GM21737 (cell line): ENCODE measurements at regions not wholly inside any gene's neighbourhood (a gene's known extent, or its start where the extent isn't known, plus 50 kb on each side); places are given as distances from the start of the nearest gene placed in this dataset.
"Not testable (repeated sequence)": the region's sequence is repeated elsewhere in the genome, so short reads cannot be mapped to it uniquely, and the experiment has no call there.

Experiments
- ATAC-seq: cut with Tn5 transposase; IDR thresholded peaks from one replicate; pipeline ENCODE4 v1.9.1; 2021; ENCODE audit warnings: mild to moderate bottlenecking, moderate library complexity; ENCODE audit not compliant: unreplicated experiment

DNA sequence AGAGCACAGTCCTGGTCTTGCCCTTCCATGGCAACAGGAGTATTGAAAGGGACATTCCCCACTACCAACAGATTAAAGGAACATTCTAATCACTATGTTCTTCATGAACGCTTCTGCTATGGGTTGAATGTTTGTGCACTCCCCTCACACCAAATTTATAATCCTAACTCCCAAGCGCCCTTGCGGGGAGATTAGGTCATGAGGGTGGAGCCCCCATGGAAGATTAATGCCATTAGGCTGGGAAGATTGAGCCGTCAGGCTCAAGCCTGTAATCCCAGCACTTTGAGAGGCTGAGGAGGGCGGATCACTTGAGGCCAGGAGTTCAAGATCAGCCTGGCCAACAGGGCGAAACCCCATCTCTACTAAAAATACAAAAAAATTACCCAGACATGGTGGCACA, 538.8 kb upstream of the CADM1 start:
- ATAC-seq: not testable (repeated sequence)

- no peak for ATAC-seq
Measured at GRCh38 chr11:116042146-116042545, 537.9 kb upstream of the CADM1 start.

DNA sequence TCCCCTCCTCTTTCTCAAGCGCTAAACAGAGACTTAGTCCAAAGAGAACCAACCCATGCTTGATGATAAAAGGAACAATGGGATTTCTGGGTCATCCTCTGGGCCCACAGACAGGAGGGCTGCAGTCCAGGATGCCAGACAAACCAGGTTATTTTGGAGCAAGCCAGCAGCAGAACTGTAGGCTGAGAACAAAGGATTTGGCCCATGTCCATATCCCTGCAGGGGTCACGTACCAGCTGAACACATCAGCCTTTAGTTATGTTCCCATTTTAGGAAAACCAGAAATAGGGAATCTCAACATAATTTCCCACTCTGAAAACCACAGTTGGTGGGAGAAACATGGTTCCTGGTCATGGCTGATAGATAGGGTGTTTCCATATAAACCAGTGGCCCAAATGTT, 533.6 kb upstream of the CADM1 start:
- ATAC-seq: no peak

GRCh38 chr11:116035977-116036376, 531.8 kb upstream of the CADM1 start:
- ATAC-seq: no peak

- ATAC-seq: no peak
Measured at GRCh38 chr11:116033931-116034553, 529.8 kb upstream of the CADM1 start.

DNA sequence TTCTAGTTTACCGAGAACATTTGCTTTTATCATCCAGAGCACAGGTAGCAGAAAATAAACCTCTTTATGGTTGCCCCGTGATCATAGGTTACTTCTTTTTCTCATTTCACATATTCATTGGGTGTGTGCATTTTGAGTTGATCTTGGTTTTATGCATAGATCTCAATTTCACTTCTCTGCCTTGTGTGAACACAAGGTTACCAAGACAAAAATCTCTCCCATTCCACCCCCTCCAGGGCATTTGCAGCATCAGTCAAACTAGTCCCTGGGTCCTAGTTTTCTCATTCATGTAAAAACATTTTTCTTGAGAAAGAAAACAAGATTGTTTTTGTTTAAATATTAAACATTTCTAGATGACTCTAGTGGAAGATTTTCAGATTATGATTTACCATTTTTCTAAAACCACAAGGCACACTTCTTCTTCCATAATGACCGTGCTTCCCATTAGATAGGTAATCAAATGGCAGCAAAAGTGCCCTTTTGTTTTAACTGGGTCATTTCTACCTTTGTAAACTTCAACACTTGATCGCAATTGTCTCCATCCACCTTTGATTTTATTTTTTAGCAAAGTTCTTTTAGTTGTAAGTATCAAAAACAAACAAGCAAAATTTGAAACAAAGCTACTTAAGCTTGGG, 526.6 kb upstream of the CADM1 start:
- ATAC-seq: no peak

DNA sequence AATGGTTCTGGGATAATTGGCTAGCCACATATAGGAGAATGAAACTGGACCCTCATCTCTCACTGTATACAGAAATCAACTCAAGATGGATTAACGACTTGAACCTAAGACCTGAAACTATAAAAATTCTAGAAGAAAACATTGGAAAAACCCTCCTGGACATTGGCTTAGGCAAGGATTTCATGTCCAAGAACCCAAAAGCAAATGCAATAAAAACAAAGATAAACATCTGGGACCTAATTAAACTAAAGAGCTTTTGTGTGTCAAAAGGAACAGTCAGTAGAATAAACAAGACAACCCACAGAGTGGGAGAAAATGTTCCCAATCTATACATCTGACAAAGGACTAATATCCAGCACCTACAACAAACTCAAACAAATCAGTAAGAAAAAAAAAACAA, 524.3 kb upstream of the CADM1 start:
- ATAC-seq: not testable (repeated sequence)

DNA sequence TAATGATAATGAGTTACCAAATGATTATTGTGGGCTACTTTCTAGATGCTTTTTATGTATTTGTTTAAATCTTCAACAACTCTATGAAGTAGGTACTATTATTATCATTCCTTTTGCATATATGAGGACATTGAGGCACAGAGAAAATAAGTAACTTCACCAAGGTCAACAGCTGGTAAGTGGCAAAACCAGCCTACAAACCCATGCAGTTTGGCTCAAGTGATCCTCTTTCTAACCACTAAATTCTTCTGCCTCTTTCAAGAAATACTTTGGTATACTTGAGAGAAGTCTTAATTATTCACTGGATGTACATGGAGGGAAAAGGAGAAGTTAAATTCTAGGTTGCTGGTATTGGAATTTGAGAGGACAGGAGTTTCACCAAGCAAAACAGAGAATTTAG, 495.2 kb upstream of the CADM1 start:
- no peak for ATAC-seq

- peak; percentile 18 for ATAC-seq
Measured at GRCh38 chr11:115996808-115997188, 492.6 kb upstream of the CADM1 start.

- ATAC-seq: peak; percentile 97
Measured at GRCh38 chr11:115996125-115996807, 492.1 kb upstream of the CADM1 start.

GRCh38 chr11:115993590-115993989, 489.4 kb upstream of the CADM1 start:
- ATAC-seq: no peak

DNA sequence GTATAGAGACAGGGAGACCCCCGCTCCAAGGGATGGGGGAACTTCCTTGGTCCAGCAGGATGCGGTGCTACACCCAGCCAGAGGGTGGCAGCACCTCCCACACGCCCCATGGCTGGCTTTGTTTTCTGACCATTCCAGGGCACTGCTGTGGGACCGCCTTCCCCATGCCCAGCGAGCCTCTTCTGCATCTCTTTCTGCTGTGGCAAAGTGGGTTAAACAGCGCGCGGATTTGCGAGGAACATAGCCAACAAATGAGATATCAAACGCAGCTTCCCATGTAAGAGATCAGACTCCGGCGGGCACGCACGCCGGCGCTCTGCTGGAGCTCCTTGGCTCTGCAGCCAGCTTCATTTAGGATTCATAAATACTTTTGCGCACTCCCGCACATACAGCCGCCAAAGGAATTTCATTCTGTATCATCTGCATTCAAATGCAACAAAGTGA, 485.8 kb upstream of the CADM1 start:
- ATAC-seq: no peak

- no peak for ATAC-seq
Measured at GRCh38 chr11:115985896-115986295, 481.7 kb upstream of the CADM1 start.

DNA sequence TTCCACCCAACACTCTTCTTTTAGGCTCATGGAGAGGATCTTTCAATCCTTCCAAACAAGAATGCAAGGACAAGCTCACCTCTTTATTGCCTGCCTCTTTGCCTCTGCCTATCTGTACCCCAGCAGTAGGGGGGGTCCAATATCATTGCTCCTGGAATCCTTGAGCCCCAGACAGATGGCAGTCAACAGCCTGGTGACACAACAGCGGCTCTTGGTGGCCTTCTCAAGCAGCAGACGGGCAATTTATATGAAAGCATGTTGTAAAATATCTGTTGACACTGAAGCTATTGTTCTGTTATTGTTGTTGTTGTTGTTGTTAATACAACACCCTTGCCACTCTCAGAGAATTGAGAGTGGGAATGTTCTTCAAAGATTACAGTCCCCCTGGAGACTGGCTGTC, 480.0 kb upstream of the CADM1 start:
- ATAC-seq: no peak

DNA sequence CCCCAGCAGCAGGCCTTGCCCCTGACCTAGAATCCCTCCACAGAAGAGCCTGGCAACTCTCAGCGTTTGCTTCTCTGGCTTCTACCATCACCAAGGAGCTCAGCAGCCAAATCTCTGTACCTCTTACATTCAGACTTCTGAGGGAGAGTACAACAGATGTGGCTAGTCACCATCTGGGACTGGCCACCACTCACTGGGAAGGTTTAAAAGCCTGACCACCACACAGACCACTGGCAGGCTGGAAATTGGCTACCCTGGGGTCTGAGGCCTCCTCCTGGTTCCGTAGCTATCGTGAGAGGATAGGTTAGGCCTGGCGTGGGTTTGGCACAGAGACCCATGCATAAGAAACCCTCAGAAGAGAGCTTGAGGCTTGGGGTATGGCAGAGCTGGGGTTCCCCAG, 478.5 kb upstream of the CADM1 start:
- no peak for ATAC-seq

- no peak for ATAC-seq
Measured at GRCh38 chr11:115981814-115982471, 477.7 kb upstream of the CADM1 start.

DNA sequence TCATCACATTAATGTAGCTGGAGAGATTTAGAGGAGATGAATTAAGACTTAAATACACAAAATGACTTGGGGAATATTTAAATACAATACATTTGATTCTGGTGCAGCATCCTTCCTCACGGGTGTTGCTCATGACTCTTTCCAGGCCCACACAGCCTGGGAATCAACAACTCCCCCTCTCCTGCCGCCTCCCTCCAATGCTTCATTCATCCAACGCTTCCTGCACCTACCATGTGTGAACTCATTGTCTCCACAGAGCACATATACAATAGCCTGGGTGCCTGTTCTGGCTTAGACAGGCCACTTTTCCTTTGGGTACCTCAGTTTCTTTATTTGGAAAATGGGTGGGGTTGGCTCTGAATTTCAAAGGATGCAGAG, 476.9 kb upstream of the CADM1 start:
- ATAC-seq: no peak

GRCh38 chr11:115980337-115981103, 476.3 kb upstream of the CADM1 start:
- ATAC-seq: no peak

GRCh38 chr11:115974703-115975102, 470.5 kb upstream of the CADM1 start:
- ATAC-seq: no peak

DNA sequence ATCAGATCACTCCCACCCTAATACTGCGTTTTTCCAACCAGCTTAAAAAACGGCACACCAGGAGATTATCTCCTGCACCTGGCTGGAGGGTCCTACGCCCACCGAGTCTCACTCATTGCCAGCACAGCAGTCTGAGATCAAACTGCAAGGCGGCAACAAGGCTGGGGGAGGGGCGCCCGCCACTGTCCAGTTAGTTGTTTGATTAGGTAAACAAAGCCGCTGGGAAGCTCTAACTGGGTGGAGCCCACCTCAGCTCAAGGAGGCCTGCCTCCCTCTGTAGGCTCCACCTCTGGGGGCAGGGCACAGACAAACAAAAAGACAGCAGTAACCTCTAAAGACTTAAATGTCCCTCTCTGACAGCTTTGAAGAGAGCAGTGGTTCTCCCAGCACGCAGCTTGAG, 463.0 kb upstream of the CADM1 start:
- not testable (repeated sequence) for ATAC-seq
